ENCODE measurements at regions not wholly inside any gene's neighbourhood (a gene's known extent, or its start where the extent isn't known, plus 50 kb on each side); places are given as distances from the start of the nearest gene placed in this dataset.

- ChIA-PET CTCF (no interaction called here), POLR2A (no interaction called here)
- ATAC-seq (ENCODE audit: low read depth) = no peak
- no peaks in the 10 kb centered on the region for H3K4me1 Mint-ChIP-seq
- H3K9me3 Mint-ChIP-seq = peaks cover 4% of the 10 kb centered on the region
- TF ChIP-seq CTCF (IDR thresholded peaks at IDR 0.05) = no peak
- H3K4me3 Mint-ChIP-seq = no peak overlapping the region
- no peak overlapping the region for H3K27ac Mint-ChIP-seq
- H3K27me3 Mint-ChIP-seq = no peaks in the 10 kb centered on the region
- no peaks in the 10 kb centered on the region for H3K36me3 Mint-ChIP-seq (ENCODE audit: low read depth)
- intact Hi-C loops (cut with micrococcal nuclease) = no loop called here
- no peak for DNase-seq
These were observed 56.6 kb downstream of the SPRY2 start for GRCh38 chr13:80284290-80284689.

- DNase-seq (no peak), ATAC-seq (ENCODE audit: low read depth) (no peak)
- Mint-ChIP-seq H3K27me3 (no peaks in the 10 kb centered on the region), H3K4me3 (no peak overlapping the region), H3K4me1 (no peaks in the 10 kb centered on the region), H3K9me3 (no peaks in the 10 kb centered on the region), H3K36me3 (ENCODE audit: low read depth) (no peaks in the 10 kb centered on the region), H3K27ac (no peak overlapping the region)
- ChIA-PET CTCF (no interaction called here), POLR2A (no interaction called here)
- intact Hi-C loops (cut with micrococcal nuclease) = no loop called here
- TF ChIP-seq CTCF (IDR thresholded peaks at IDR 0.05) = no peak
These were observed 62.2 kb downstream of the SPRY2 start for GRCh38 chr13:80278706-80279105.

- no peaks in the 10 kb centered on the region for H3K9me3 Mint-ChIP-seq
- H3K4me3 Mint-ChIP-seq = no peak overlapping the region
- DNase-seq (no peak), ATAC-seq (ENCODE audit: low read depth) (no peak)
- ChIA-PET CTCF (no interaction called here), POLR2A (no interaction called here)
- intact Hi-C loops (cut with micrococcal nuclease) = no loop called here
- no peaks in the 10 kb centered on the region for H3K36me3 Mint-ChIP-seq (ENCODE audit: low read depth)
- no peak for TF ChIP-seq CTCF (IDR thresholded peaks at IDR 0.05)
- H3K27me3 Mint-ChIP-seq = no peaks in the 10 kb centered on the region
- no peaks in the 10 kb centered on the region for H3K4me1 Mint-ChIP-seq
- no peak overlapping the region for H3K27ac Mint-ChIP-seq
These were observed 64.3 kb downstream of the SPRY2 start for GRCh38 chr13:80276371-80277289.

GRCh38 chr13:80274643-80275042 is 66.3 kb downstream of the SPRY2 start:
- Mint-ChIP-seq H3K4me1 (no peaks in the 10 kb centered on the region), H3K36me3 (ENCODE audit: low read depth) (no peaks in the 10 kb centered on the region), H3K9me3 (no peaks in the 10 kb centered on the region), H3K27me3 (no peaks in the 10 kb centered on the region), H3K27ac (no peak overlapping the region), H3K4me3 (no peak overlapping the region)
- TF ChIP-seq CTCF (IDR thresholded peaks at IDR 0.05) = no peak
- POLR2A ChIA-PET = no interaction called here
- CTCF ChIA-PET = no interaction called here
- no peak for ATAC-seq (ENCODE audit: low read depth)
- intact Hi-C loops (cut with micrococcal nuclease) = no loop called here
- DNase-seq = no peak

- Mint-ChIP-seq H3K4me1 (no peaks in the 10 kb centered on the region), H3K36me3 (ENCODE audit: low read depth) (no peaks in the 10 kb centered on the region), H3K4me3 (no peak overlapping the region), H3K9me3 (no peaks in the 10 kb centered on the region), H3K27ac (no peak overlapping the region), H3K27me3 (no peaks in the 10 kb centered on the region)
- CTCF ChIA-PET = no interaction called here
- POLR2A ChIA-PET = no interaction called here
- TF ChIP-seq CTCF (IDR thresholded peaks at IDR 0.05) = no peak
- no peak for ATAC-seq (ENCODE audit: low read depth)
- no peak for DNase-seq
- intact Hi-C loops (cut with micrococcal nuclease) = no loop called here
These were observed 67.2 kb downstream of the SPRY2 start for GRCh38 chr13:80273718-80274117.
